Liver (tissue), 3 donors: ENCODE measurements at regions not wholly inside any gene's neighbourhood (a gene's known extent, or its start where the extent isn't known, plus 50 kb on each side); places are given as distances from the start of the nearest gene placed in this dataset.

Experiments
- FOXA1 ChIP-seq: IDR thresholded peaks from 2 replicates; pipeline ENCODE4 v1.6.1; 2016; ENCODE audit warnings: antibody characterized with exemption
- GABPA ChIP-seq, 2 donors: IDR thresholded peaks in 1 of 2; conservative IDR thresholded peaks in 1 of 2; 2 replicates each; pipeline ENCODE4 v1.6.1; 2016; ENCODE audit warnings: antibody characterized with exemption in 2 of 2, mild to moderate bottlenecking in 1 of 2, moderate library complexity in 1 of 2
- JUND ChIP-seq, 2 donors: IDR thresholded peaks; 2 replicates each; pipeline ENCODE4 v1.6.1; 2016; ENCODE audit warnings: antibody characterized with exemption in 2 of 2
- MAX ChIP-seq: IDR thresholded peaks from 2 replicates; pipeline ENCODE4 v1.6.1; 2016; ENCODE audit warnings: antibody characterized with exemption
- RAD21 ChIP-seq, 2 donors: IDR thresholded peaks; 2 replicates each; pipeline ENCODE4 v1.6.1; 2016; ENCODE audit warnings: antibody characterized with exemption in 2 of 2, mild to moderate bottlenecking in 2 of 2
- REST ChIP-seq: IDR thresholded peaks from 2 replicates; pipeline ENCODE4 v1.6.1; 2016; ENCODE audit warnings: antibody characterized with exemption, mild to moderate bottlenecking
- TAF1 ChIP-seq: conservative IDR thresholded peaks from 2 replicates; pipeline ENCODE4 v1.6.1; 2016; ENCODE audit warnings: antibody characterized with exemption, mild to moderate bottlenecking
- YY1 ChIP-seq: IDR thresholded peaks from 2 replicates; pipeline ENCODE4 v1.6.1; 2016; ENCODE audit warnings: antibody characterized with exemption, mild to moderate bottlenecking
- ZBTB33 ChIP-seq: IDR thresholded peaks from 2 replicates; pipeline ENCODE4 v1.6.1; 2016; ENCODE audit warnings: antibody characterized with exemption
- TF ChIP-seq, protein P1 (sequence below): fragments of 150-350 bp; IDR thresholded peaks from 2 replicates; pipeline ENCODE4 v1.5.1; 2017; ENCODE audit warnings: improper control_type of control experiment, low read depth, low read length; ENCODE audit not compliant: missing input control
- donor health status: healthy.
- donor health status: healthy.

- TF ChIP-seq, protein P1, sequence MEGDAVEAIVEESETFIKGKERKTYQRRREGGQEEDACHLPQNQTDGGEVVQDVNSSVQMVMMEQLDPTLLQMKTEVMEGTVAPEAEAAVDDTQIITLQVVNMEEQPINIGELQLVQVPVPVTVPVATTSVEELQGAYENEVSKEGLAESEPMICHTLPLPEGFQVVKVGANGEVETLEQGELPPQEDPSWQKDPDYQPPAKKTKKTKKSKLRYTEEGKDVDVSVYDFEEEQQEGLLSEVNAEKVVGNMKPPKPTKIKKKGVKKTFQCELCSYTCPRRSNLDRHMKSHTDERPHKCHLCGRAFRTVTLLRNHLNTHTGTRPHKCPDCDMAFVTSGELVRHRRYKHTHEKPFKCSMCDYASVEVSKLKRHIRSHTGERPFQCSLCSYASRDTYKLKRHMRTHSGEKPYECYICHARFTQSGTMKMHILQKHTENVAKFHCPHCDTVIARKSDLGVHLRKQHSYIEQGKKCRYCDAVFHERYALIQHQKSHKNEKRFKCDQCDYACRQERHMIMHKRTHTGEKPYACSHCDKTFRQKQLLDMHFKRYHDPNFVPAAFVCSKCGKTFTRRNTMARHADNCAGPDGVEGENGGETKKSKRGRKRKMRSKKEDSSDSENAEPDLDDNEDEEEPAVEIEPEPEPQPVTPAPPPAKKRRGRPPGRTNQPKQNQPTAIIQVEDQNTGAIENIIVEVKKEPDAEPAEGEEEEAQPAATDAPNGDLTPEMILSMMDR = no peak
- no peak for TF ChIP-seq YY1
- no peak for TF ChIP-seq JUND (IDR thresholded peaks at IDR 0.05)
- TF ChIP-seq GABPA (IDR thresholded peaks at IDR 0.05 in 1 of 2, conservative IDR thresholded peaks at IDR 0.05 in 1 of 2) = no peak
- no peak for TF ChIP-seq TAF1
- TF ChIP-seq FOXA1 = no peak
- TF ChIP-seq ZBTB33 = no peak
- TF ChIP-seq RAD21 (IDR thresholded peaks at IDR 0.05) = no peak
- no peak for TF ChIP-seq MAX
- no peak for TF ChIP-seq REST
Measured at GRCh38 chr14:29461101-29461500, 466.5 kb downstream of the PRKD1 start.
